ENCODE measurements at regions not wholly inside any gene's neighbourhood (a gene's known extent, or its start where the extent isn't known, plus 50 kb on each side); places are given as distances from the start of the nearest gene placed in this dataset.
A peak's percentile ranks its signal among the peaks of the same experiment; 100 is the strongest.

- TF ChIP-seq ZBTB17 (tag by site-specific recombination; IDR thresholded peaks at IDR 0.05) (0 out of 2 replicates have a peak, but pooled peaks have one; percentile 14), ZBTB48 (tag by site-specific recombination; IDR thresholded peaks at IDR 0.05) (no peak), PRDM10 (tag by site-specific recombination; IDR thresholded peaks at IDR 0.05) (peak; percentile 33; the same call in 1 of the 2 replicates), ZNF692 (tag by site-specific recombination; IDR thresholded peaks at IDR 0.05) (peak; percentile 55; the same call in 1 of the 2 replicates)
These were observed 370.3 kb upstream of the SMIM31 start (continued) for GRCh38 chr4:164383358-164384220.

DNA sequence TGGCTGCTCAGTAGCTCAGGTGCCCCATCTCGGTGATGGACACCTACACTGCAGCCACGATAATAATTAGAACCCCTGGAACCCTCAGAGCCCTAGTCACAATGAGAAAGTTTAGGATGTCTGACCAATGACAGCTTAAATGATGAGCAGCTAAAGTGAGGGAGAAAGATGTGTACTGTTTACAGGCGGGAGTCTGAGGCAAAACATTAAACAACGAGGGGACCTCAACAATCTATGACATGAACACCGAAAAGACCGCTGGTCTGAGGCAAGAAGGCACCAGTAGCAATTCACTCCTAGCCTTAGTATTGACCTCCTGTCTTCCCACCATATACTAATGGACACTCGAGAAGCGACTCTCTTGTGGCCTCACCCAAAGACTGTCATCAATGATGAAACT lies 369.5 kb upstream of the SMIM31 start:
- H3K27ac ChIP-seq (ENCODE audit: extremely low read depth, low read depth, low read length) = no peak overlapping the region
- no peaks in the 10 kb centered on the region for H3K4me1 ChIP-seq (ENCODE audit: control insufficient read depth, insufficient read depth, low read length)
- no peaks in the 10 kb centered on the region for H3K36me3 ChIP-seq (ENCODE audit: control insufficient read depth in 2 of 2, insufficient read depth in 1 of 2, low read length in 2 of 2)
- ChIA-PET CTCF (no interaction called here), POLR2A (no interaction called here)
- H3K4me3 ChIP-seq (ENCODE audit: low read depth, low read length) = no peak overlapping the region
- no peaks in the 10 kb centered on the region for H3K9me3 ChIP-seq (ENCODE audit: control insufficient read depth, insufficient read depth, low read depth, low read length)
- TF ChIP-seq SCRT2 (tag by site-specific recombination; IDR thresholded peaks at IDR 0.05) (no peak), GLIS2 (tag by site-specific recombination; IDR thresholded peaks at IDR 0.05) (no peak), ZBTB11 (tag by site-specific recombination; conservative IDR thresholded peaks at IDR 0.05; ENCODE audit: low read depth) (no peak), ZNF266 (tag by site-specific recombination; IDR thresholded peaks at IDR 0.05; ENCODE audit: low read depth) (no peak), HOXA7 (CRISPR knock-in tag; IDR thresholded peaks at IDR 0.05; ENCODE audit: borderline replicate concordance) (no peak), GLIS1 (tag by site-specific recombination; IDR thresholded peaks at IDR 0.05) (no peak)
- TF ChIP-seq, protein P1, sequence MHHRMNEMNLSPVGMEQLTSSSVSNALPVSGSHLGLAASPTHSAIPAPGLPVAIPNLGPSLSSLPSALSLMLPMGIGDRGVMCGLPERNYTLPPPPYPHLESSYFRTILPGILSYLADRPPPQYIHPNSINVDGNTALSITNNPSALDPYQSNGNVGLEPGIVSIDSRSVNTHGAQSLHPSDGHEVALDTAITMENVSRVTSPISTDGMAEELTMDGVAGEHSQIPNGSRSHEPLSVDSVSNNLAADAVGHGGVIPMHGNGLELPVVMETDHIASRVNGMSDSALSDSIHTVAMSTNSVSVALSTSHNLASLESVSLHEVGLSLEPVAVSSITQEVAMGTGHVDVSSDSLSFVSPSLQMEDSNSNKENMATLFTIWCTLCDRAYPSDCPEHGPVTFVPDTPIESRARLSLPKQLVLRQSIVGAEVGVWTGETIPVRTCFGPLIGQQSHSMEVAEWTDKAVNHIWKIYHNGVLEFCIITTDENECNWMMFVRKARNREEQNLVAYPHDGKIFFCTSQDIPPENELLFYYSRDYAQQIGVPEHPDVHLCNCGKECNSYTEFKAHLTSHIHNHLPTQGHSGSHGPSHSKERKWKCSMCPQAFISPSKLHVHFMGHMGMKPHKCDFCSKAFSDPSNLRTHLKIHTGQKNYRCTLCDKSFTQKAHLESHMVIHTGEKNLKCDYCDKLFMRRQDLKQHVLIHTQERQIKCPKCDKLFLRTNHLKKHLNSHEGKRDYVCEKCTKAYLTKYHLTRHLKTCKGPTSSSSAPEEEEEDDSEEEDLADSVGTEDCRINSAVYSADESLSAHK (tag by site-specific recombination; IDR thresholded peaks at IDR 0.05) = no peak
